GM23248 (cell line): ENCODE measurements at regions not wholly inside any gene's neighbourhood (a gene's known extent, or its start where the extent isn't known, plus 50 kb on each side); places are given as distances from the start of the nearest gene placed in this dataset.

Source experiments
- EZH2 ChIP-seq: fragments of 200-600 bp; sonication (generic); IDR thresholded peaks from 2 replicates; pipeline ENCODE4 v1.6.1; 2018; ENCODE audit warnings: antibody characterized with exemption, mild to moderate bottlenecking; ENCODE audit not compliant: insufficient read depth, poor library complexity, severe bottlenecking
- EZH2phosphoT487 ChIP-seq: fragments of 200-600 bp; sonication (generic); IDR thresholded peaks from 2 replicates; pipeline ENCODE4 v1.6.1; 2018; ENCODE audit warnings: antibody characterized with exemption, moderate library complexity, mild to moderate bottlenecking, low read depth; ENCODE audit not compliant: insufficient read depth

DNA sequence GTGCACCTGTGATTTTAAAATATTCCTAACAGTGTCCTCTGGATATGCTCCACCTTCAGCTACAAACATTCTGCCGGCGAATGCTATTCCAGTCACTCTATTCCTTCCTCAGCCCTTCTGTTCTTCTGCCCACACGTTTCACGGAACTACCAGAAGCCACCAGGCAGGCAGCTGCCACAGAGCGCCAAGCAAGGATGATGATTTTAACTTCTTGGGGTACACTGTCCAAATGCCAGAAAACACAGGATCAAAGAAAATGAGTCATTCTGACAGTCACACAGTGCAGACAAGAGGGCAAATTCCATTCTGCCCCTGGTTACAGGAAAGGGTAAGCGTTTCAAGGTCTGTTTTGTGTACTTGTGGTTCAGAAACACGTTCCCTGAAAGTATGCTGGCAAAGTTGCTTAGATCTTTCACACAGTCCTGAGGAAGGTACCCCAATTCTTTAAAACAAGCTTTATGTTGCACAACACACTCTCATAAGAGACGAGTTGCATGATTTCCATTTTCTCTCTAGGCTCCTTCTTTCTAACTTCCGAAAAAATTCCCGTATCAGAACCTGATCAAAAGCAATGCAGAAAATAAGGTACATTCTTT lies 508.3 kb upstream of the PKN2 start:
- TF ChIP-seq EZH2phosphoT487 (no peak), EZH2 (no peak)
